ENCODE measurements at regions not wholly inside any gene's neighbourhood (a gene's known extent, or its start where the extent isn't known, plus 50 kb on each side); places are given as distances from the start of the nearest gene placed in this dataset.

DNA sequence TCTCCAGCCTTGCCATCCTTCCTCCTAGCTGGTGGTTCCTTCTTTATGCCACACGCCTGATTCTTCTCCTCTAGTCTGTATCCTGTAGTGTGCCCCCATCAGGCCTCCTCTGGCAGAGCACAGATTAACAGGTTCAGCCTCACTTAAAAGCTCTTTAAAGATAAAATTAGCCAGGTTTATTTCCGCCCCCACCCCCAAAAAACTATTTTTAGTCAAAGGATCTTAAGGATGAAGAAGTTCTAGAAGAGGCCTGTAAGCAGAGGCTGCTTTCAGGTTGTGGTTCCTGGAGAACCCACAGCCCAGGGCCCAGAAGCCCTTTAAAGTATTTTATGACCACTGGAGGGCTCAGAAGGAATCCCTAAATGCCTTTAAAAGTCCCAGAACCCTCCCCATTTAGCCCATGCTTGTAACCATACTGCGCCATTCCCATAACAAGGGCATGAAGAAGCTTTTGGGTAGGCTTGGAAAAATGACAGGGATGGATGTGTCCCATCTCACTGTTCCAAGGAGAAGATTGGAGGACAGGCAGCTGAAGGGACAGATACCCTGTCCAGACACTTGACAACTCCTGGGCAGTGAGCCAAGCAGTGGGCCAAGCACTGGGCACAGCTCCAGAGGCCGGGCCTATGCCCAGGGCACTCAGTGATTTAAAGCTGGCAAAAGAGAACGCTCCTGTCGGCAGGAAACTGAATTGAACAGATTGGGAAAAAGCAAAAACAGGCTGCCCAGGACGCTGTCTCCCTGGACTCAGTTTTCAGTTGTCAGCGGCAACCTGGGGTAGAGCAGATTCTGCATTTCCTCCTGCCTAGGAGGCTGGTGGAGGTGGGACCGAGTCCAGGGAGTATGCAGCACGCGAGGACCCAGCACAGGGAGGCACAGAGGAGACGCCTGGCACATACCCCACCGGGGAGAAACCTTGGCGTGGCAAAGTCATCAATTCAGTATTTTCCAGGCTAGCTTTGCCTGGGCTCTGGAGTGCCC lies 106.3 kb upstream of the SSBP2 start:
- Histone ChIP-seq H3K4me1 (ENCODE audit: insufficient read depth) (peaks cover 53% of the 10 kb centered on the region), H3K79me2 (replicated peaks; ENCODE audit: insufficient read depth) (no peaks in the 10 kb centered on the region), H3K27ac (ENCODE audit: low read depth) (no peak overlapping the region), H3F3A (replicated peaks; ENCODE audit: low read depth) (peaks cover 3% of the 10 kb centered on the region), H3K9me2 (ENCODE audit: insufficient read depth) (no peaks in the 10 kb centered on the region; the same call in 1 of the 2 replicates), H3K4me3 (no peak overlapping the region), H3K36me3 (ENCODE audit: insufficient read depth) (no peaks in the 10 kb centered on the region), H4K20me1 (replicated peaks; ENCODE audit: insufficient read depth) (no peaks in the 10 kb centered on the region), H3K4me2 (no peak overlapping the region; the same call in 1 of the 2 replicates), H3K27me3 (ENCODE audit: insufficient read depth) (no peaks in the 10 kb centered on the region), H2AFZ (peak overlapping the region; percentile 80)
- no peak for TF ChIP-seq JUNB (IDR thresholded peaks at IDR 0.05; ENCODE audit: unreplicated experiment)
- no peak for TF ChIP-seq POLR2AphosphoS5 (IDR thresholded peaks at IDR 0.05; ENCODE audit: low read depth)
- TF ChIP-seq, protein P1, sequence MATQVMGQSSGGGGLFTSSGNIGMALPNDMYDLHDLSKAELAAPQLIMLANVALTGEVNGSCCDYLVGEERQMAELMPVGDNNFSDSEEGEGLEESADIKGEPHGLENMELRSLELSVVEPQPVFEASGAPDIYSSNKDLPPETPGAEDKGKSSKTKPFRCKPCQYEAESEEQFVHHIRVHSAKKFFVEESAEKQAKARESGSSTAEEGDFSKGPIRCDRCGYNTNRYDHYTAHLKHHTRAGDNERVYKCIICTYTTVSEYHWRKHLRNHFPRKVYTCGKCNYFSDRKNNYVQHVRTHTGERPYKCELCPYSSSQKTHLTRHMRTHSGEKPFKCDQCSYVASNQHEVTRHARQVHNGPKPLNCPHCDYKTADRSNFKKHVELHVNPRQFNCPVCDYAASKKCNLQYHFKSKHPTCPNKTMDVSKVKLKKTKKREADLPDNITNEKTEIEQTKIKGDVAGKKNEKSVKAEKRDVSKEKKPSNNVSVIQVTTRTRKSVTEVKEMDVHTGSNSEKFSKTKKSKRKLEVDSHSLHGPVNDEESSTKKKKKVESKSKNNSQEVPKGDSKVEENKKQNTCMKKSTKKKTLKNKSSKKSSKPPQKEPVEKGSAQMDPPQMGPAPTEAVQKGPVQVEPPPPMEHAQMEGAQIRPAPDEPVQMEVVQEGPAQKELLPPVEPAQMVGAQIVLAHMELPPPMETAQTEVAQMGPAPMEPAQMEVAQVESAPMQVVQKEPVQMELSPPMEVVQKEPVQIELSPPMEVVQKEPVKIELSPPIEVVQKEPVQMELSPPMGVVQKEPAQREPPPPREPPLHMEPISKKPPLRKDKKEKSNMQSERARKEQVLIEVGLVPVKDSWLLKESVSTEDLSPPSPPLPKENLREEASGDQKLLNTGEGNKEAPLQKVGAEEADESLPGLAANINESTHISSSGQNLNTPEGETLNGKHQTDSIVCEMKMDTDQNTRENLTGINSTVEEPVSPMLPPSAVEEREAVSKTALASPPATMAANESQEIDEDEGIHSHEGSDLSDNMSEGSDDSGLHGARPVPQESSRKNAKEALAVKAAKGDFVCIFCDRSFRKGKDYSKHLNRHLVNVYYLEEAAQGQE (IDR thresholded peaks at IDR 0.05; ENCODE audit: unreplicated experiment): no peak
- TF ChIP-seq, protein P2, sequence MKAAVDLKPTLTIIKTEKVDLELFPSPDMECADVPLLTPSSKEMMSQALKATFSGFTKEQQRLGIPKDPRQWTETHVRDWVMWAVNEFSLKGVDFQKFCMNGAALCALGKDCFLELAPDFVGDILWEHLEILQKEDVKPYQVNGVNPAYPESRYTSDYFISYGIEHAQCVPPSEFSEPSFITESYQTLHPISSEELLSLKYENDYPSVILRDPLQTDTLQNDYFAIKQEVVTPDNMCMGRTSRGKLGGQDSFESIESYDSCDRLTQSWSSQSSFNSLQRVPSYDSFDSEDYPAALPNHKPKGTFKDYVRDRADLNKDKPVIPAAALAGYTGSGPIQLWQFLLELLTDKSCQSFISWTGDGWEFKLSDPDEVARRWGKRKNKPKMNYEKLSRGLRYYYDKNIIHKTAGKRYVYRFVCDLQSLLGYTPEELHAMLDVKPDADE (IDR thresholded peaks at IDR 0.05): 0 out of 2 replicates have a peak, but pooled peaks have one; percentile 16
- TF ChIP-seq CREB1 (CRISPR knock-in tag; IDR thresholded peaks at IDR 0.05; ENCODE audit: low read depth): no peak
- TF ChIP-seq STAT1 (IDR thresholded peaks at IDR 0.05; ENCODE audit: unreplicated experiment): no peak
- no peak for TF ChIP-seq EZH2 (IDR thresholded peaks at IDR 0.05; ENCODE audit: low read depth, unreplicated experiment)
- TF ChIP-seq NANOG (IDR thresholded peaks at IDR 0.05; ENCODE audit: borderline replicate concordance): no peak
- TF ChIP-seq, protein P3, sequence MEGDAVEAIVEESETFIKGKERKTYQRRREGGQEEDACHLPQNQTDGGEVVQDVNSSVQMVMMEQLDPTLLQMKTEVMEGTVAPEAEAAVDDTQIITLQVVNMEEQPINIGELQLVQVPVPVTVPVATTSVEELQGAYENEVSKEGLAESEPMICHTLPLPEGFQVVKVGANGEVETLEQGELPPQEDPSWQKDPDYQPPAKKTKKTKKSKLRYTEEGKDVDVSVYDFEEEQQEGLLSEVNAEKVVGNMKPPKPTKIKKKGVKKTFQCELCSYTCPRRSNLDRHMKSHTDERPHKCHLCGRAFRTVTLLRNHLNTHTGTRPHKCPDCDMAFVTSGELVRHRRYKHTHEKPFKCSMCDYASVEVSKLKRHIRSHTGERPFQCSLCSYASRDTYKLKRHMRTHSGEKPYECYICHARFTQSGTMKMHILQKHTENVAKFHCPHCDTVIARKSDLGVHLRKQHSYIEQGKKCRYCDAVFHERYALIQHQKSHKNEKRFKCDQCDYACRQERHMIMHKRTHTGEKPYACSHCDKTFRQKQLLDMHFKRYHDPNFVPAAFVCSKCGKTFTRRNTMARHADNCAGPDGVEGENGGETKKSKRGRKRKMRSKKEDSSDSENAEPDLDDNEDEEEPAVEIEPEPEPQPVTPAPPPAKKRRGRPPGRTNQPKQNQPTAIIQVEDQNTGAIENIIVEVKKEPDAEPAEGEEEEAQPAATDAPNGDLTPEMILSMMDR (conservative IDR thresholded peaks at IDR 0.05; ENCODE audit: low read depth in 2 of 2): peak; percentile 68 to 75
- no peaks in the 10 kb centered on the region for H3K27me3 Mint-ChIP-seq (ENCODE audit: insufficient read depth, low read depth, poor library complexity)
- DNase-seq (ENCODE audit: low spot score): peak; percentile 69
- no peak overlapping the region for H3K4me3 Mint-ChIP-seq
- peaks cover 52% of the 10 kb centered on the region for H3K4me1 Mint-ChIP-seq
- ATAC-seq: peak; percentile 62
- peak overlapping the region; percentile 50 for H3K27ac Mint-ChIP-seq
- H3K36me3 Mint-ChIP-seq (ENCODE audit: low read depth): no peaks in the 10 kb centered on the region
- no peaks in the 10 kb centered on the region for H3K9me3 Mint-ChIP-seq

All from GM23338 (cell line).